Fibroblast of lung (primary cell): ENCODE measurements at regions not wholly inside any gene's neighbourhood (a gene's known extent, or its start where the extent isn't known, plus 50 kb on each side); places are given as distances from the start of the nearest gene placed in this dataset.

ENCODE experiments used
- CTCF ChIP-seq, 2 donors: IDR thresholded peaks in 1 of 2; conservative IDR thresholded peaks in 1 of 2; 1 replicate in 1 of 2; 2 replicates in 1 of 2; pipeline ENCODE4 v1.5.1; 2011 to 2012; ENCODE audit warnings: low read length in 2 of 2, control low read depth in 1 of 2, inconsistent platforms in 1 of 2, low read depth in 1 of 2, mild to moderate bottlenecking in 1 of 2
- EZH2 ChIP-seq: IDR thresholded peaks from 2 replicates; pipeline ENCODE4 v1.5.1; 2012; ENCODE audit warnings: low read length, control low read depth, mild to moderate bottlenecking; ENCODE audit errors: missing control alignments

- no peak for TF ChIP-seq EZH2
- no peak for TF ChIP-seq CTCF (conservative IDR thresholded peaks at IDR 0.05 in 1 of 2, IDR thresholded peaks at IDR 0.05 in 1 of 2; ENCODE audit: low read depth in 1 of 2, low read length in 2 of 2)
Observed at GRCh38 chr9:106758911-106759310, 104.1 kb upstream of the ZNF462 start.
